EL (cell line): ENCODE measurements at regions not wholly inside any gene's neighbourhood (a gene's known extent, or its start where the extent isn't known, plus 50 kb on each side); places are given as distances from the start of the nearest gene placed in this dataset.

Source experiments
- DNase-seq: peaks from one replicate; pipeline ENCODE4 v3.0.0-alpha.2; 2016

- no peak for DNase-seq
Observed at GRCh38 chr4:151614561-151614960, 146.2 kb downstream of the GATB start.

DNA sequence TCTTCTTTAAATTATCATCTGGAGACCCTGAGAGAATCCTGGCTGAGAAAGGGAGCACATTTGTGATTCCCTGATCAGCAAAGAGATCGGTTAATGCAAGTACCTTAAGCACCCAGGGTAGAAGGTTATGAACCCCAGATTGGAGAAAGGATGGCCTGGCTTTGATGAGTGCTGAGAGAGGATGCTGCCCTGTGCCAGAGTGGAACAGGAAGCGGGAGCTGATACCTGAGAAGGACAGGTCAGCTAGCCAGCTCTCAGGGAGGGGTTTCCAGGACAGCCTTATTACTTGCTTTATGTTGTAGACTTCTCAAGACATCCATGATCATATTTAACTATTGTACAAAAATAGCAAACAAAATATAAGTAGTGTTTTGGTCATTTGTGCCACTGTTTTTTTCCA lies 141.9 kb downstream of the GATB start:
- no peak for DNase-seq

DNA sequence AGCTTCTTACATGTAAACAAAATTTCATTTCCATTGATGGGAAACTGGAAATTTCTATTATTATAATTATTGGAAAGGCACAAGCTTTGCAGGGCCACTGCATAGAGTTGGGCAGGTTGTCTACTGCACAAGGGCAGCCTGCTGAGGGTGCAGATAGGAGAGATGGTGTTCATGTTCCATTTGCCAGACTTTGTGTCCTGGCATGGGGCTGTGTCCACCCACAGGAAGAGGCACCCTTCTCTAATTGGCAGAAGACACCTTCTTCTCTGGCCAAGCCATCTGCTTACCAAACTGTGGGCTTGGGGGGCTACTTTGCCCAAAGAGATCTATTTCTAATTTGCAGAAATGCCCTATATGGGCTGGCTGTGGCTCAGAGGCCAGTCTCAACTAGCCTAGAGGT lies 140.7 kb downstream of the GATB start:
- no peak for DNase-seq
